ENCODE measurements at regions not wholly inside any gene's neighbourhood (a gene's known extent, or its start where the extent isn't known, plus 50 kb on each side); places are given as distances from the start of the nearest gene placed in this dataset.

- Histone ChIP-seq H3K9me3 (no peaks in the 10 kb centered on the region), H3K36me3 (no peaks in the 10 kb centered on the region), H3K4me1 (no peaks in the 10 kb centered on the region), H3K27me3 (no peaks in the 10 kb centered on the region), H3K4me3 (no peak overlapping the region), H3K27ac (no peak overlapping the region)
- in situ Hi-C loops (cut with MboI; ENCODE audit: low pct_ligation_motif_present in 1 of 4, low pct_unique_long_range_greater_than_20kb in 1 of 4, low sequenced_read_pairs in 3 of 4): no loop called here
- 74 to 77% methylated on average over 2 to 3 of the region's 3 CpGs for WGBS, 2 donors (ENCODE audit: low coverage in 1 of 2)
- intact Hi-C loops (cut with DNase I; ENCODE audit: low total_unique reads): no loop called here
- no peak for DNase-seq
- TF ChIP-seq CTCF (IDR thresholded peaks at IDR 0.05): no peak
- no peak for TF ChIP-seq POLR2A (IDR thresholded peaks at IDR 0.05)
- TF ChIP-seq POLR2AphosphoS5 (IDR thresholded peaks at IDR 0.05): no peak
- no peak for TF ChIP-seq EP300 (IDR thresholded peaks at IDR 0.05; ENCODE audit: low read depth)
These were observed 404.4 kb downstream of the HAPSTR1 start for GRCh38 chr16:9495824-9496223.

DNA sequence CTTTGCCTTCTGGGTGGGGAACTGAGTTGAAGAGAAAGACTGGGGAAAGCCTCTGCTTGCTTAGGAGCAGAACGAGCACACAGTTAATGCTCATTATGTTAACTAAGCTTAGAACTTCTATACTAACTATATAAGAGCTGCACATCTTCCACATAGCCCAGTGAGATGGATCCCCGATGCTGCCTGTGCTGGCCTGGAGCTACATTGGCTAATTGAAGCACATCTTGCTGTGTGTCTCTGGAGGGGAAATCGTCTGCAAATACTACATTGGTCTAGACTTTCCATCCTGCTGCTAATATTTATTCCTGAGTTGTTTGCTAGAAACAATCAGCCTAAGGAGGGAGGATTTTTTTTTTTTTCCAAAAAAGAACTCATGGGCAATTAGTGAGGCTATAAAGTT, 406.3 kb downstream of the HAPSTR1 start:
- WGBS, 2 donors (ENCODE audit: low coverage in 1 of 2): 85 to 86% methylated on average over 1 to 3 of the region's 3 CpGs

DNA sequence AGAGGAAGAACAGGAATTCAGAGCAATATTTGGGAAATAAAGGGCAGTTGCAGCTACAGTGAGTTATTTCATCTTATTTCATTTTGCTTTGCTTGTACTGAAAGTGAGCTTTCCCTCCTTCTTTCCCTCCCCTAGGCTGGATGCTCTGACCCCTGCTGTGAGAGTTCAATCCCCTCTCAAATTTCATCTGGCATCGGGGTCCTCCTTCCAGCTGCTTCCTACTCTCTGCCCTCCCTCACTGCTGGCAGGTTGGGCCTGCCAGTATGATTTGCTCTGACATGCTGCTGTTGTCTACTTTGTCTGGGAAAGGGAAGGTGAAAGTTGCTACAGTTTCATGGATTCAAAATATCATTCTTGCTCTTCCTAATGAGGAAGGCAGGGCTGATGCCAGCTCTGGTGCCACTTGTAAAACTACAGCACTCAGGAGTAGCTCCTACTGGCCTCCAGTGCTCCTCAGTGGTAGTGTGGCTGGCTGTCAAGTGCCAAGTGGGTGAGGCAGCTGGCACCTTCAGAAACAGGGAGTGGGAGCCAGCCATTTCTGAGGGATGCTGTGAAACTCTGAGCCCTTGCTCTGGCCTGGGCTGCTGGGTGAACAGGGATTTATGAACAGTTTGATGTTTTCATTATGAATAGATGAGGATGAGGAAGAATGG, 408.6 kb downstream of the HAPSTR1 start:
- in situ Hi-C loops (cut with MboI; ENCODE audit: low pct_ligation_motif_present in 1 of 4, low pct_unique_long_range_greater_than_20kb in 1 of 4, low sequenced_read_pairs in 3 of 4): no loop called here
- no peaks in the 10 kb centered on the region for H3K9me3 ChIP-seq
- H3K27me3 ChIP-seq: no peaks in the 10 kb centered on the region
- TF ChIP-seq POLR2AphosphoS5 (IDR thresholded peaks at IDR 0.05) (no peak), POLR2A (IDR thresholded peaks at IDR 0.05) (no peak), CTCF (IDR thresholded peaks at IDR 0.05) (no peak), EP300 (IDR thresholded peaks at IDR 0.05; ENCODE audit: low read depth) (no peak)
- H3K4me1 ChIP-seq: no peaks in the 10 kb centered on the region
- WGBS, 2 donors (ENCODE audit: low coverage in 1 of 2): 42% methylated on average over 1 of the region's 1 CpG; no CpG with 5 or more reads in 1 of the 2 donors
- no peak overlapping the region for H3K4me3 ChIP-seq
- H3K27ac ChIP-seq: no peak overlapping the region
- no peaks in the 10 kb centered on the region for H3K36me3 ChIP-seq
- intact Hi-C loops (cut with DNase I; ENCODE audit: low total_unique reads): no loop called here
- no peak for DNase-seq

More for the DNA sequence above, 406.3 kb downstream of the HAPSTR1 start:
- Histone ChIP-seq H3K36me3 (no peaks in the 10 kb centered on the region), H3K4me1 (no peaks in the 10 kb centered on the region), H3K27ac (no peak overlapping the region), H3K27me3 (no peaks in the 10 kb centered on the region), H3K9me3 (no peaks in the 10 kb centered on the region), H3K4me3 (no peak overlapping the region)
- in situ Hi-C loops (cut with MboI; ENCODE audit: low pct_ligation_motif_present in 1 of 4, low pct_unique_long_range_greater_than_20kb in 1 of 4, low sequenced_read_pairs in 3 of 4) (no loop called here), intact Hi-C loops (cut with DNase I; ENCODE audit: low total_unique reads) (no loop called here)
- TF ChIP-seq POLR2A (IDR thresholded peaks at IDR 0.05): no peak
- no peak for TF ChIP-seq EP300 (IDR thresholded peaks at IDR 0.05; ENCODE audit: low read depth)
- TF ChIP-seq CTCF (IDR thresholded peaks at IDR 0.05): no peak
- TF ChIP-seq POLR2AphosphoS5 (IDR thresholded peaks at IDR 0.05): no peak
- no peak for DNase-seq

DNA sequence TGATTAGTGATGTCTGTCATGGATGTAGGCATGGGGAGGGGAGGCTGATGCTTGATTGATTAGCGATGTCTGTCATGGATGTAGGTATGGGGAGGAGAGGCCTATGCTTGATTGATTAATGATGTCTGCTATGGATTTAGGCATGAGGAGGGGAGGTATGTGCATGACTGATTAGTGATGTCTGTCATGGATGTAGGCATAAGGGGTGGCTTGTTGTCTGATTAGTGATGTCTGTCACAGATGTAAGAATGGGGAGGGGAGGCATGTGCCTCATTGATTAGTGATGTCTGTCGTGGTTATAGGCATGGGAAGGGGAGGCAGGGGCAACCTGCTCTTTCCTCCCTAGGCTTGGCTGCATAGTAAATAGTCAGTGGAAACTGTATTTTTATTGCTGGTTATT, 409.4 kb downstream of the HAPSTR1 start:
- WGBS, 2 donors (ENCODE audit: low coverage in 1 of 2): 87 to 89% methylated on average over 1 to 2 of the region's 2 CpGs
- no peak overlapping the region for H3K27ac ChIP-seq
- no peaks in the 10 kb centered on the region for H3K4me1 ChIP-seq
- TF ChIP-seq EP300 (IDR thresholded peaks at IDR 0.05; ENCODE audit: low read depth) (no peak), POLR2AphosphoS5 (IDR thresholded peaks at IDR 0.05) (no peak), CTCF (IDR thresholded peaks at IDR 0.05) (no peak), POLR2A (IDR thresholded peaks at IDR 0.05) (no peak)
- in situ Hi-C loops (cut with MboI; ENCODE audit: low pct_ligation_motif_present in 1 of 4, low pct_unique_long_range_greater_than_20kb in 1 of 4, low sequenced_read_pairs in 3 of 4): no loop called here
- no peaks in the 10 kb centered on the region for H3K36me3 ChIP-seq
- no peak for DNase-seq
- H3K4me3 ChIP-seq: no peak overlapping the region
- intact Hi-C loops (cut with DNase I; ENCODE audit: low total_unique reads): no loop called here
- H3K9me3 ChIP-seq: no peaks in the 10 kb centered on the region
- H3K27me3 ChIP-seq: no peaks in the 10 kb centered on the region
